GM21529 (cell line): ENCODE measurements at regions not wholly inside any gene's neighbourhood (a gene's known extent, or its start where the extent isn't known, plus 50 kb on each side); places are given as distances from the start of the nearest gene placed in this dataset.
"Not testable (repeated sequence)": the region's sequence is repeated elsewhere in the genome, so short reads cannot be mapped to it uniquely, and the experiment has no call there.

Experiments
- ATAC-seq: cut with Tn5 transposase; IDR thresholded peaks from one replicate; pipeline ENCODE4 v1.9.1; 2021; ENCODE audit not compliant: unreplicated experiment

GRCh38 chr10:71080381-71081228 lies 131.8 kb upstream of the UNC5B start:
- ATAC-seq: no peak

- ATAC-seq: no peak
These were observed 131.2 kb upstream of the UNC5B start for GRCh38 chr10:71081229-71081560.

GRCh38 chr10:71081912-71082311 lies 130.5 kb upstream of the UNC5B start:
- ATAC-seq: no peak

- ATAC-seq: no peak
These were observed 129.2 kb upstream of the UNC5B start for GRCh38 chr10:71082960-71083715.

- no peak for ATAC-seq
These were observed 128.7 kb upstream of the UNC5B start for GRCh38 chr10:71083716-71083975.

GRCh38 chr10:71084061-71084817 lies 128.1 kb upstream of the UNC5B start:
- no peak for ATAC-seq

GRCh38 chr10:71084818-71085126 lies 127.6 kb upstream of the UNC5B start:
- no peak for ATAC-seq

GRCh38 chr10:71085689-71086438 lies 126.5 kb upstream of the UNC5B start:
- no peak for ATAC-seq

- ATAC-seq: no peak
These were observed 125.8 kb upstream of the UNC5B start for GRCh38 chr10:71086439-71087080.

GRCh38 chr10:71087622-71088021 lies 124.7 kb upstream of the UNC5B start:
- ATAC-seq: no peak

GRCh38 chr10:71088054-71088453 lies 124.3 kb upstream of the UNC5B start:
- ATAC-seq: no peak

- not testable (repeated sequence) for ATAC-seq
These were observed 123.8 kb upstream of the UNC5B start for GRCh38 chr10:71088578-71088977.

GRCh38 chr10:71089162-71089561 lies 123.2 kb upstream of the UNC5B start:
- no peak for ATAC-seq

- ATAC-seq: no peak
These were observed 122.0 kb upstream of the UNC5B start for GRCh38 chr10:71090330-71090729.

GRCh38 chr10:71090801-71091200 lies 121.6 kb upstream of the UNC5B start:
- ATAC-seq: no peak

GRCh38 chr10:71092812-71093401 lies 119.5 kb upstream of the UNC5B start:
- no peak for ATAC-seq

- ATAC-seq: no peak
These were observed 118.8 kb upstream of the UNC5B start for GRCh38 chr10:71093531-71093930.

- no peak for ATAC-seq
These were observed 117.5 kb upstream of the UNC5B start for GRCh38 chr10:71094712-71095390.

- ATAC-seq: no peak
These were observed 112.5 kb upstream of the UNC5B start for GRCh38 chr10:71099731-71100361.

GRCh38 chr10:71103961-71104360 lies 108.4 kb upstream of the UNC5B start:
- ATAC-seq: no peak
